IPS DF 4.7 (cell line): ENCODE measurements at regions not wholly inside any gene's neighbourhood (a gene's known extent, or its start where the extent isn't known, plus 50 kb on each side); places are given as distances from the start of the nearest gene placed in this dataset.
A peak's percentile ranks its signal among the peaks of the same experiment; 100 is the strongest.

ENCODE experiments used
- DNase-seq: peaks from one replicate; pipeline ENCODE4 v3.0.0-alpha.2; 2013; ENCODE audit warnings: low spot score; ENCODE audit errors: extremely low read depth

GRCh38 chr13:76523740-76524340 lies 362.4 kb downstream of the KCTD12 start:
- no peak for DNase-seq

- DNase-seq, result no peak
Observed at GRCh38 chr13:76522083-76522755, 364.0 kb downstream of the KCTD12 start.

GRCh38 chr13:76519685-76520084 lies 366.5 kb downstream of the KCTD12 start:
- no peak for DNase-seq

- DNase-seq, result no peak
Observed at GRCh38 chr13:76516586-76516985, 369.6 kb downstream of the KCTD12 start.

GRCh38 chr13:76516013-76516412 lies 370.2 kb downstream of the KCTD12 start:
- DNase-seq, result no peak

- DNase-seq, result no peak
Observed at GRCh38 chr13:76512721-76513145, 373.5 kb downstream of the KCTD12 start.

GRCh38 chr13:76505437-76505836 lies 380.8 kb downstream of the KCTD12 start:
- no peak for DNase-seq

- no peak for DNase-seq
Observed at GRCh38 chr13:76503766-76504165, 382.4 kb downstream of the KCTD12 start.

GRCh38 chr13:76503291-76503690 lies 382.9 kb downstream of the KCTD12 start:
- DNase-seq, result no peak

- no peak for DNase-seq
Observed at GRCh38 chr13:76500894-76501293, 385.3 kb downstream of the KCTD12 start.

GRCh38 chr13:76499891-76500290 lies 386.3 kb downstream of the KCTD12 start:
- DNase-seq, result no peak

GRCh38 chr13:76489274-76489673 lies 396.9 kb downstream of the KCTD12 start:
- DNase-seq, result no peak

GRCh38 chr13:76481738-76482137 lies 404.5 kb downstream of the KCTD12 start:
- no peak for DNase-seq

- no peak for DNase-seq
Observed at GRCh38 chr13:76474966-76475365, 411.2 kb downstream of the KCTD12 start.

GRCh38 chr13:76474356-76474755 lies 411.8 kb downstream of the KCTD12 start:
- DNase-seq, result no peak

GRCh38 chr13:76473552-76474134 lies 412.6 kb downstream of the KCTD12 start:
- DNase-seq, result peak; percentile 80

- DNase-seq, result no peak
Observed at GRCh38 chr13:76472916-76473315, 413.3 kb downstream of the KCTD12 start.

GRCh38 chr13:76471486-76471885 lies 414.7 kb downstream of the KCTD12 start:
- DNase-seq, result no peak

- DNase-seq, result no peak
Observed at GRCh38 chr13:76470991-76471390, 415.2 kb downstream of the KCTD12 start.

GRCh38 chr13:76466043-76466442 lies 420.2 kb downstream of the KCTD12 start:
- no peak for DNase-seq

- no peak for DNase-seq
Observed at GRCh38 chr13:76463314-76463713, 422.9 kb downstream of the KCTD12 start.

GRCh38 chr13:76461999-76462398 lies 424.2 kb downstream of the KCTD12 start:
- no peak for DNase-seq

- DNase-seq, result no peak
Observed at GRCh38 chr13:76461484-76461883, 424.7 kb downstream of the KCTD12 start.
